Activated CD8-positive, alpha-beta memory T cell treated with anti-CD3 and anti-CD28 coated beads for 24 hours (primary cell): ENCODE measurements at regions not wholly inside any gene's neighbourhood (a gene's known extent, or its start where the extent isn't known, plus 50 kb on each side); places are given as distances from the start of the nearest gene placed in this dataset.

Experiments used
- DNase-seq: peaks from one replicate; pipeline ENCODE4 v3.0.0-alpha.2; 2020

- DNase-seq: no peak
Measured at GRCh38 chr14:101476258-101476915, 84.9 kb upstream of the DIO3 start.

- DNase-seq: no peak
Measured at GRCh38 chr14:101476916-101477553, 84.3 kb upstream of the DIO3 start.

- no peak for DNase-seq
Measured at GRCh38 chr14:101477648-101478047, 83.6 kb upstream of the DIO3 start.

GRCh38 chr14:101478096-101478495 is 83.2 kb upstream of the DIO3 start:
- DNase-seq: no peak

GRCh38 chr14:101478796-101479410 is 82.4 kb upstream of the DIO3 start:
- no peak for DNase-seq

- no peak for DNase-seq
Measured at GRCh38 chr14:101480022-101480746, 81.1 kb upstream of the DIO3 start.

- DNase-seq: no peak
Measured at GRCh38 chr14:101480747-101481530, 80.4 kb upstream of the DIO3 start.

GRCh38 chr14:101481557-101481956 is 79.7 kb upstream of the DIO3 start:
- DNase-seq: no peak

- DNase-seq: no peak
Measured at GRCh38 chr14:101482066-101482465, 79.2 kb upstream of the DIO3 start.

- no peak for DNase-seq
Measured at GRCh38 chr14:101483829-101484228, 77.5 kb upstream of the DIO3 start.

GRCh38 chr14:101489092-101489760 is 72.1 kb upstream of the DIO3 start:
- DNase-seq: no peak

- DNase-seq: no peak
Measured at GRCh38 chr14:101490771-101491170, 70.5 kb upstream of the DIO3 start.

GRCh38 chr14:101491841-101492240 is 69.5 kb upstream of the DIO3 start:
- DNase-seq: no peak

GRCh38 chr14:101492716-101493115 is 68.6 kb upstream of the DIO3 start:
- no peak for DNase-seq

- no peak for DNase-seq
Measured at GRCh38 chr14:101494826-101495225, 66.5 kb upstream of the DIO3 start.

- no peak for DNase-seq
Measured at GRCh38 chr14:101495284-101495683, 66.0 kb upstream of the DIO3 start.

- no peak for DNase-seq
Measured at GRCh38 chr14:101495827-101496775, 65.2 kb upstream of the DIO3 start.

GRCh38 chr14:101496776-101497683 is 64.3 kb upstream of the DIO3 start:
- no peak for DNase-seq

- DNase-seq: no peak
Measured at GRCh38 chr14:101497684-101498525, 63.4 kb upstream of the DIO3 start.
